ENCODE measurements at regions not wholly inside any gene's neighbourhood (a gene's known extent, or its start where the extent isn't known, plus 50 kb on each side); places are given as distances from the start of the nearest gene placed in this dataset.
"Not testable (repeated sequence)": the region's sequence is repeated elsewhere in the genome, so short reads cannot be mapped to it uniquely, and the experiment has no call there.

GRCh38 chr3:153551536-153552285 lies 389.7 kb downstream of the RAP2B start:
- Histone ChIP-seq H3K27ac (no peak overlapping the region), H3K9ac (ENCODE audit: insufficient read length) (no peak overlapping the region), H3K9me3 (ENCODE audit: low read depth, low read length) (no peaks in the 10 kb centered on the region), H3K4me3 (no peak overlapping the region), H3K36me3 (ENCODE audit: insufficient read depth, low read length) (no peaks in the 10 kb centered on the region)
- no peak for DNase-seq (ENCODE audit: low read depth, low spot score)
- no peak for TF ChIP-seq EZH2 (IDR thresholded peaks at IDR 0.05)
- TF ChIP-seq FOXP2 (optimal IDR thresholded peaks at IDR 0.05; ENCODE audit: control extremely low read depth, extremely low read length, insufficient read depth), result no peak
- TF ChIP-seq POLR2AphosphoS5 (IDR thresholded peaks at IDR 0.05; ENCODE audit: borderline replicate concordance, low read depth, low read length), result no peak

GRCh38 chr3:153552887-153553604 lies 391.0 kb downstream of the RAP2B start:
- Histone ChIP-seq H3K36me3 (ENCODE audit: insufficient read depth, low read length) (no peaks in the 10 kb centered on the region), H3K9me3 (ENCODE audit: low read depth, low read length) (no peaks in the 10 kb centered on the region), H3K9ac (ENCODE audit: insufficient read length) (no peak overlapping the region), H3K4me3 (no peak overlapping the region), H3K27ac (no peak overlapping the region)
- no peak for DNase-seq (ENCODE audit: low read depth, low spot score)
- no peak for TF ChIP-seq POLR2AphosphoS5 (IDR thresholded peaks at IDR 0.05; ENCODE audit: borderline replicate concordance, low read depth, low read length)
- TF ChIP-seq FOXP2 (optimal IDR thresholded peaks at IDR 0.05; ENCODE audit: control extremely low read depth, extremely low read length, insufficient read depth), result no peak
- no peak for TF ChIP-seq EZH2 (IDR thresholded peaks at IDR 0.05)

GRCh38 chr3:153553605-153553945 lies 391.5 kb downstream of the RAP2B start:
- Histone ChIP-seq H3K27ac (no peak overlapping the region), H3K36me3 (ENCODE audit: insufficient read depth, low read length) (no peaks in the 10 kb centered on the region), H3K4me3 (no peak overlapping the region), H3K9me3 (ENCODE audit: low read depth, low read length) (no peaks in the 10 kb centered on the region), H3K9ac (ENCODE audit: insufficient read length) (no peak overlapping the region)
- no peak for DNase-seq (ENCODE audit: low read depth, low spot score)
- TF ChIP-seq FOXP2 (optimal IDR thresholded peaks at IDR 0.05; ENCODE audit: control extremely low read depth, extremely low read length, insufficient read depth), result no peak
- no peak for TF ChIP-seq POLR2AphosphoS5 (IDR thresholded peaks at IDR 0.05; ENCODE audit: borderline replicate concordance, low read depth, low read length)

- TF ChIP-seq POLR2AphosphoS5 (IDR thresholded peaks at IDR 0.05; ENCODE audit: borderline replicate concordance, low read depth, low read length), result no peak
- TF ChIP-seq EZH2 (IDR thresholded peaks at IDR 0.05), result no peak
- Histone ChIP-seq H3K27ac (no peak overlapping the region), H3K36me3 (ENCODE audit: insufficient read depth, low read length) (no peaks in the 10 kb centered on the region), H3K9ac (ENCODE audit: insufficient read length) (no peak overlapping the region), H3K4me3 (no peak overlapping the region), H3K9me3 (ENCODE audit: low read depth, low read length) (no peaks in the 10 kb centered on the region; the same call in 1 of the 2 replicates)
- DNase-seq (ENCODE audit: low read depth, low spot score), result no peak
Measured at GRCh38 chr3:153555919-153556318, 393.9 kb downstream of the RAP2B start.

- not testable (repeated sequence) for H3K9ac ChIP-seq (ENCODE audit: insufficient read length); H3K9me3 ChIP-seq (ENCODE audit: low read depth, low read length); H3K36me3 ChIP-seq (ENCODE audit: insufficient read depth, low read length); DNase-seq (ENCODE audit: low read depth, low spot score); H3K27ac ChIP-seq; H3K4me3 ChIP-seq
Measured at GRCh38 chr3:153559366-153559765, 397.3 kb downstream of the RAP2B start.

- no peak for TF ChIP-seq FOXP2 (optimal IDR thresholded peaks at IDR 0.05; ENCODE audit: control extremely low read depth, extremely low read length, insufficient read depth)
- no peak for TF ChIP-seq POLR2AphosphoS5 (IDR thresholded peaks at IDR 0.05; ENCODE audit: borderline replicate concordance, low read depth, low read length)
- no peak for TF ChIP-seq EZH2 (IDR thresholded peaks at IDR 0.05)
- H3K9ac ChIP-seq (ENCODE audit: insufficient read length), result no peak overlapping the region
- H3K9me3 ChIP-seq (ENCODE audit: low read depth, low read length), result no peaks in the 10 kb centered on the region
- no peak for DNase-seq (ENCODE audit: low read depth, low spot score)
- H3K4me3 ChIP-seq, result no peak overlapping the region
- H3K36me3 ChIP-seq (ENCODE audit: insufficient read depth, low read length), result no peaks in the 10 kb centered on the region
- H3K27ac ChIP-seq, result no peak overlapping the region
Measured at GRCh38 chr3:153567011-153567410, 405.0 kb downstream of the RAP2B start.

- TF ChIP-seq POLR2AphosphoS5 (IDR thresholded peaks at IDR 0.05; ENCODE audit: borderline replicate concordance, low read depth, low read length) (no peak), EZH2 (IDR thresholded peaks at IDR 0.05) (no peak), FOXP2 (optimal IDR thresholded peaks at IDR 0.05; ENCODE audit: control extremely low read depth, extremely low read length, insufficient read depth) (no peak)
- no peak for DNase-seq (ENCODE audit: low read depth, low spot score)
- H3K4me3 ChIP-seq, result no peak overlapping the region
- H3K27ac ChIP-seq, result no peak overlapping the region
- no peaks in the 10 kb centered on the region for H3K36me3 ChIP-seq (ENCODE audit: insufficient read depth, low read length)
- H3K9me3 ChIP-seq (ENCODE audit: low read depth, low read length), result no peaks in the 10 kb centered on the region
- no peak overlapping the region for H3K9ac ChIP-seq (ENCODE audit: insufficient read length)
Measured at GRCh38 chr3:153567556-153567955, 405.5 kb downstream of the RAP2B start.

- DNase-seq (ENCODE audit: low read depth, low spot score); H3K9ac ChIP-seq (ENCODE audit: insufficient read length); H3K36me3 ChIP-seq (ENCODE audit: insufficient read depth, low read length); H3K9me3 ChIP-seq (ENCODE audit: low read depth, low read length); H3K4me3 ChIP-seq; H3K27ac ChIP-seq: not testable (repeated sequence)
Measured at GRCh38 chr3:153570481-153570880, 408.5 kb downstream of the RAP2B start.

GRCh38 chr3:153572165-153572564 lies 410.1 kb downstream of the RAP2B start:
- no peak overlapping the region for H3K9ac ChIP-seq (ENCODE audit: insufficient read length)
- no peaks in the 10 kb centered on the region for H3K36me3 ChIP-seq (ENCODE audit: insufficient read depth, low read length)
- TF ChIP-seq POLR2AphosphoS5 (IDR thresholded peaks at IDR 0.05; ENCODE audit: borderline replicate concordance, low read depth, low read length) (no peak), EZH2 (IDR thresholded peaks at IDR 0.05) (no peak), FOXP2 (optimal IDR thresholded peaks at IDR 0.05; ENCODE audit: control extremely low read depth, extremely low read length, insufficient read depth) (no peak)
- no peaks in the 10 kb centered on the region for H3K9me3 ChIP-seq (ENCODE audit: low read depth, low read length)
- no peak overlapping the region for H3K4me3 ChIP-seq
- no peak overlapping the region for H3K27ac ChIP-seq
- no peak for DNase-seq (ENCODE audit: low read depth, low spot score)

Measured in SK-N-MC (cell line).